MCF 10A (cell line): ENCODE measurements at regions not wholly inside any gene's neighbourhood (a gene's known extent, or its start where the extent isn't known, plus 50 kb on each side); places are given as distances from the start of the nearest gene placed in this dataset.

Source experiments
- BruUV-seq: library from RNA; stranded (reverse); fragments of 400-500 nt; replicated peaks from 2 replicates; lab custom pipeline; 2021; lab: Mats Ljungman, UMichigan
- CTCF ChIA-PET: fragments of 300-600 bp; sonication (Branson Sonifier 250); formaldehyde crosslinking; extraction: SDS; loops from one replicate; lab custom pipeline; 2021; ENCODE audit warnings: antibody characterized with exemption, inconsistent platforms; lab: Yijun Ruan, JAX
- POLR2A ChIA-PET: fragments of 300-600, 350-650 bp; sonication (Branson Sonifier 250); formaldehyde crosslinking; extraction: SDS; loops from one replicate; lab custom pipeline; 2020; ENCODE audit warnings: antibody characterized with exemption, inconsistent platforms; lab: Yijun Ruan, JAX
- DNase-seq: peaks from one replicate; pipeline ENCODE4 v3.0.0-alpha.2; 2018; ENCODE audit not compliant: unreplicated experiment
- H3K27ac Mint-ChIP-seq: one replicate; pipeline ENCODE4 v1.8.0; 2022; ENCODE audit warnings: mild to moderate bottlenecking, low read depth, mixed read lengths; ENCODE audit not compliant: unreplicated experiment
- H3K27me3 Mint-ChIP-seq: one replicate; pipeline ENCODE4 v1.8.0; 2022; ENCODE audit warnings: mixed read lengths; ENCODE audit not compliant: insufficient read depth, unreplicated experiment
- H3K36me3 Mint-ChIP-seq: one replicate; pipeline ENCODE4 v1.8.0; 2022; ENCODE audit warnings: mild to moderate bottlenecking, moderate library complexity, mixed read lengths; ENCODE audit not compliant: insufficient read depth, unreplicated experiment
- H3K4me1 Mint-ChIP-seq: one replicate; pipeline ENCODE4 v1.8.0; 2022; ENCODE audit warnings: mixed read lengths; ENCODE audit not compliant: insufficient read depth, unreplicated experiment
- H3K4me3 Mint-ChIP-seq: one replicate; pipeline ENCODE4 v1.8.0; 2022; ENCODE audit warnings: mild to moderate bottlenecking, moderate library complexity, mixed read lengths; ENCODE audit not compliant: unreplicated experiment
- H3K9me3 Mint-ChIP-seq: one replicate; pipeline ENCODE4 v1.8.0; 2022; ENCODE audit warnings: mixed read lengths; ENCODE audit not compliant: unreplicated experiment
- CTCF ChIP-seq: fragments of 200-600 bp; IDR thresholded peaks from one replicate; pipeline ENCODE4 v1.8.0; 2022; ENCODE audit warnings: antibody characterized with exemption, mild to moderate bottlenecking; ENCODE audit not compliant: unreplicated experiment
- intact Hi-C: fragments of 100-400 bp; cut with micrococcal nuclease; formaldehyde crosslinking; loops from 2 replicates; pipeline ENCODE4 v1.14.1; 2022

- no peak overlapping the region for H3K4me3 Mint-ChIP-seq
- no peaks in the 10 kb centered on the region for H3K27me3 Mint-ChIP-seq
- POLR2A ChIA-PET: interaction anchor here (0.6 kb wide), 2 partner anchors 180 to 228 kb away, joined by 3 read pairs; no protein-coding TSS in a partner anchor
- H3K27ac Mint-ChIP-seq: no peak overlapping the region
- no peaks in the 10 kb centered on the region for H3K9me3 Mint-ChIP-seq
- intact Hi-C loops: no loop called here
- no peak for DNase-seq
- no TSS peak for BruUV-seq
- no peak for TF ChIP-seq CTCF
- CTCF ChIA-PET: interaction anchor here (1.0 kb wide), 1 partner anchor 20 kb away, joined by 3 read pairs; no protein-coding TSS in a partner anchor
- no peaks in the 10 kb centered on the region for H3K4me1 Mint-ChIP-seq
- no peaks in the 10 kb centered on the region for H3K36me3 Mint-ChIP-seq
Measured at GRCh38 chr2:228782281-228782680, 488.8 kb downstream of the PID1 start.

- H3K27me3 Mint-ChIP-seq: no peaks in the 10 kb centered on the region
- no TSS peak for BruUV-seq
- ChIA-PET POLR2A (no interaction called here), CTCF (no interaction called here)
- H3K36me3 Mint-ChIP-seq: no peaks in the 10 kb centered on the region
- no peak overlapping the region for H3K4me3 Mint-ChIP-seq
- intact Hi-C loops: no loop called here
- H3K9me3 Mint-ChIP-seq: no peaks in the 10 kb centered on the region
- TF ChIP-seq CTCF: no peak
- H3K4me1 Mint-ChIP-seq: no peaks in the 10 kb centered on the region
- no peak for DNase-seq
- H3K27ac Mint-ChIP-seq: no peak overlapping the region
Measured at GRCh38 chr2:228777855-228778355, 493.2 kb downstream of the PID1 start.

GRCh38 chr2:228774548-228774947 is 496.5 kb downstream of the PID1 start:
- Mint-ChIP-seq H3K36me3 (no peaks in the 10 kb centered on the region), H3K4me3 (no peak overlapping the region), H3K27me3 (no peaks in the 10 kb centered on the region), H3K4me1 (peaks cover under 1% of the 10 kb centered on the region), H3K9me3 (no peaks in the 10 kb centered on the region), H3K27ac (no peak overlapping the region)
- intact Hi-C loops: no loop called here
- ChIA-PET POLR2A (interaction anchor here (1.6 kb wide), 1 partner anchor 10 kb away, joined by 5 read pairs; no protein-coding TSS in a partner anchor), CTCF (no interaction called here)
- DNase-seq: no peak
- no peak for TF ChIP-seq CTCF
- BruUV-seq: no TSS peak

- Mint-ChIP-seq H3K36me3 (no peaks in the 10 kb centered on the region), H3K4me1 (peaks cover 19% of the 10 kb centered on the region), H3K9me3 (no peaks in the 10 kb centered on the region), H3K27me3 (no peaks in the 10 kb centered on the region), H3K4me3 (no peak overlapping the region), H3K27ac (no peak overlapping the region)
- no peak for TF ChIP-seq CTCF
- CTCF ChIA-PET: interaction anchor here (0.7 kb wide), 1 partner anchor 69 kb away, joined by 4 read pairs; no protein-coding TSS in a partner anchor
- POLR2A ChIA-PET: interaction anchor here (0.6 kb wide), 1 partner anchor 510 kb away, joined by 3 read pairs; no protein-coding TSS in a partner anchor
- no TSS peak for BruUV-seq
- intact Hi-C loops: no loop called here
- DNase-seq: no peak
Measured at GRCh38 chr2:228771774-228772173, 499.3 kb downstream of the PID1 start.
